DMS114 treated with DMSO at 0.1 percent for 48 hours (cell line): ENCODE measurements at regions not wholly inside any gene's neighbourhood (a gene's known extent, or its start where the extent isn't known, plus 50 kb on each side); places are given as distances from the start of the nearest gene placed in this dataset.

Experiments
- DNase-seq: peaks from one replicate; lab custom pipeline; 2025; ENCODE audit not compliant: unreplicated experiment; lab: John Stamatoyannopoulos, UW

DNA sequence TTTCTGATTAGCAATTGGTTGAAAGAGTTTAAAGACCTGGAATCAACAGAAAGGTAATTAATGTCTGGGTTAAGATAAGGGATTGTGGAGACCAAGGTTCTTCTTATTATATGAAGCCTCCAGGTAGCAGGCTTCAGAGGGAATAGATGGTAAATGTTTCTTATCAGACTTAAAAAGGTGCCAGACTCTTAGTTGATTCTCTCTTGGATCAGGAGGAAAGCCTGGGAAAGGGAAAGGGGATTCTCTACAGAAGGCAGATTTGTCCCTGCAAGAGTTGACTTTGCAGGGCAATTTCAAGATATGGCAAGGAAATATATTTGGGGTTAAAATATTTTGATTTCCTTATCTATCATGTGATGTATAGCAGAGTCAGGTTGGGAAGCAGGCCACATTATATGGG lies 153.1 kb upstream of the ARL4C start:
- DNase-seq = no peak

DNA sequence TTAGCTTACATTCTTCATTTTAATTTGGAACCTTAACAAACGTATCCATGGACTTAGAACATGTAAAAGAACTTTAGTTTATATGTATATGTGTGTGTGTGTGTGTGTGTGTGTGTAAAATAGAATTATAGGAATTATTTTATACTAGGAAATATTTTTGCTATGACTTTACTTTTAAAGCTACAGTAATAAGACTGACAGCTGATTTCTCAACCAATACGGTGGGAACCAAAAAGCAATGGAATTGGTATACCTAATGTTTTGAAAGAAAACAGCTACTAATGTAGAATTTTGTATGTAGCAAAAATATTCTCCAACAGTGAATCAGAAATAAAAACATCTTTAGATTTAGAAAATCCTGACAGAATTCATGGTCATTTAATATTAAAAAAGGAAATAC lies 146.5 kb upstream of the ARL4C start:
- DNase-seq = no peak

DNA sequence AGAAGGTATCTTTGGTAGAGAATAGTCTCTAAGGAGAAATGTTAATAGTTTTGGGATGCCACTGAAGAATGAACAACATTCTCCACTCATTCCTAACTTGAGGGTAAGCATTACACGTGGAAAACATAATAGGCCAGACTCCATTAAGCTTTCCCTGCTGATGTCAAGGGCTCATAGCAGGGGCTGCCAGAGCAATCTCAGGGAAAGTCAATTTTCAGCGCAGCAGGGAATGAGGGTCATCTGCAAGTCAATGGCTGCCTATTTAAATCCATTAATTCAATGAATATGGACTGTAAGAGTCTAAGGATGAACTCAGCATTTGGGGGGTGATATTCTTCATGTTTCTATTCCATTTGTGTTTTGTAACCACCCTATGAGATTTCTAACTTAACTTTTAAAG lies 144.2 kb upstream of the ARL4C start:
- DNase-seq = no peak

DNA sequence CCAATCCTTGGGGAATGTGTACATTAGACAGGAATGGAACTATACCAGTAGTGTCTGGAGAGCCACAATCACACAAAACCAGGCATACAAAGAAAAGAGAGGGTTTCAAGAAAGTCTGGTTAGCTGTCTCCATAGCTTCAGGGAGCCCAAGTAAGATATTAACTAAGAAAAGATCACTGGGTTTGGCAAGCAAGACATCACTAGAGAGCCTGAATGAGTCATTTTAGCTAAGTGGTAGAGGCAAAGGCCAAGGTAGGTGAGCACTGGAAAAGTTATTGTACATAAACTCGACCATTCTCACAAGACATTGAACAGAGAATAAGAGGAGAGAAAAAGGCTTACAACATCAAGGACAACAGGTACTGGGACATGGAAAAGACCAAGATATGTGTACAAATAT lies 143.8 kb upstream of the ARL4C start:
- no peak for DNase-seq

DNA sequence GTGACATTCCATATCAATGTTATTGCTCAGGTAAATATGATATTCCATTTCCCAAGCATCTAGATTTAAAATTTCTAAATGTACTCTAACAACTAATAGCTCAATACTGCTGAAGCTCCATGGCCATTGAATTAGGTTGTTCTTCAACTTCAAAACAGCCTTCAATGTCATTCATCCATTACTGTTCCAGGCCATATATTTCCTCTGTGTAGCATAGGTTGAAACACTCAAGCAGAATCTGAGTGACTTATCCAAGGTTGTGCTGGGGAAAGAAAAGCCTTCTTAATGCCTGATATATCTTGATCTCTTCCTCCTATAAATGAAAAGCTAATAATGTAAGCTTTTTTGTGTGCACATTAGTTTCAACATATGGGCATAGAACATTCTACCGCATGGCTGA lies 142.1 kb upstream of the ARL4C start:
- no peak for DNase-seq

DNA sequence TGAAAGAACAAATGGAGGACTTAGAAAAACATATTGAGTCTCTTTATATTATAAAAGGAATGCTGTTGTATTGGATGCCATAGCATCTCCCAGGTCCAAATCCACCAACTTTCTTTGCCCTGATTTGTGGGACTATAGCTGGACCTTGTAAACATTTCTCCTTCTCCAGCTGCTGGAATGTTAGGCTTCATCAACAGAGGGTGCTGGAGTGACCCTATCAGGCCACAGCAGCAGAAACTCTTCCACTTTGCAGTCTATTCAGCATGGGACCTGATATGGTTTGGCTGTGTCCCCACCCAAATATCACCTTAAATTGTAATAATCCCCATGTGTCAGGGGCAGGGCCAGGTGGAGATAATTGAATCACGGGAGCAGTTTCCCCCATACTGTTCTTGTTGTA lies 138.4 kb upstream of the ARL4C start:
- no peak for DNase-seq

DNA sequence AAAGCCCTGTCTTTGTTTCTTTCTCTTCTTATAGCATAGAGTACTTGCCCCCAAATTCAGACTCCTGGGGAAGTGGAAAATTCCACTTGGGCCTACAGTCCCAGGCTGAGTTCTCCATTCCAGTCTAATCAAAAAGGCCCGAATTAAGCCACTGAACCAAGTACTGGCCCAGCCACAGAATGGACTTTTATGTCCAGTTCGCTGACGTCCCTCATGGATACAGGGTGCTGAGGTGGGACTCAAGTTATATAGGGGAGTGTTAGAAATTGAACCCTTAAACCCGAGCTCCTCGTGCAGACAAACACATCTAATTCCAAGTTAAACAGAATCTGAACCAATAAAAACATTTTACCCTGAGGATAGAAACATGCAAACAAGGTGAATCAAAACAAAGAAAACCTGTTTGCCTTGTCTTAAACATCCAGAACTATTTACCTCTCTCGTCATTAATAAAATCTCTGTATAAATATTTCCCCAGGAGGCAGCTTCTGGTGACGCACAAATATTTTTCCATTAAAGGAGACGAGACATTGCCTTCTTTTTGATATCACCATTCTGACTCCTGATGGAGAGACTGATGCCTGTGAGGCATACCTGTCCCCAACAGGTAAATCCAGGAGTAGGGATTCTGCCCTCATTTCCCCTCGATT lies 136.8 kb upstream of the ARL4C start:
- DNase-seq = no peak

DNA sequence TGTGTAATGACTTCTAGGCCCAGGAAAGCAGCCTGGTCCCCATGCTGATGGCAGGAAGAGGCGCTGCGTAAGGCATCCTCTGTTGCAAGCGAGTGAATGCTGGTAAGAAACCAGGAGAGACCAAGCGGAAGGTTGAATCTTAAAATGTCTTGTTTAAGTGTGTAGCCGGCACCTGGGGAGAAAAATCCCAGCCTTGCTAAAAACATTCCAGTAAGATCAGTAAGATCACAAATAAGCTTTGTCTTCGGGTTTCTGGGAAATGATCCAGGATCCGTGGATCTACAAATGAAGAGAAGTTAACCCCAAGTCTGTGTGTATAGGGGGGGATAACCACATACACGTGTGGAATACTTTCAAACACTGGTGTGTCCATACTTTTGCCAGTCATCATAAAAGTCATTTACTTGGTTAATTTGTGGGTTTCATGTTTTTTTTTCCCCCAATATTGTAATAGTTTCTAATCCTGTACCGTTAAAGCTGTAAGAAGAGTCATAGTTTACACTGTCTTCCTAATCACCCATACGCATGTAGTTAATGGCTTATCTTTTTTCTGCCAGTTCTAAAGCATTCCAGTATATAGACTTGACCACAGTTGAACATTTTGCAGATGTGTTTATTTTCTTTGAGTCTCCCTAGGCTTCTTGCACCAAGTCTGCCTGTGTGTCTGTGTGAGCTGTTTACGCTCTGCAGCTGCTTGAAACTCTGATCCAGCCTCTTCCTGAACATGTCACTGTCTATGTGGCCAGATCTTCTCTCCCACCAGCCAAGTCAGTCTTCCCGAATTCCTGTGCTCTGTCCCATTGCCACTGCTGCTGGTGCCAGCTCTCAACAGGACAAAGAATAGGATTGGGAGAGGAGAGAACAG lies 135.9 kb upstream of the ARL4C start:
- no peak for DNase-seq

DNA sequence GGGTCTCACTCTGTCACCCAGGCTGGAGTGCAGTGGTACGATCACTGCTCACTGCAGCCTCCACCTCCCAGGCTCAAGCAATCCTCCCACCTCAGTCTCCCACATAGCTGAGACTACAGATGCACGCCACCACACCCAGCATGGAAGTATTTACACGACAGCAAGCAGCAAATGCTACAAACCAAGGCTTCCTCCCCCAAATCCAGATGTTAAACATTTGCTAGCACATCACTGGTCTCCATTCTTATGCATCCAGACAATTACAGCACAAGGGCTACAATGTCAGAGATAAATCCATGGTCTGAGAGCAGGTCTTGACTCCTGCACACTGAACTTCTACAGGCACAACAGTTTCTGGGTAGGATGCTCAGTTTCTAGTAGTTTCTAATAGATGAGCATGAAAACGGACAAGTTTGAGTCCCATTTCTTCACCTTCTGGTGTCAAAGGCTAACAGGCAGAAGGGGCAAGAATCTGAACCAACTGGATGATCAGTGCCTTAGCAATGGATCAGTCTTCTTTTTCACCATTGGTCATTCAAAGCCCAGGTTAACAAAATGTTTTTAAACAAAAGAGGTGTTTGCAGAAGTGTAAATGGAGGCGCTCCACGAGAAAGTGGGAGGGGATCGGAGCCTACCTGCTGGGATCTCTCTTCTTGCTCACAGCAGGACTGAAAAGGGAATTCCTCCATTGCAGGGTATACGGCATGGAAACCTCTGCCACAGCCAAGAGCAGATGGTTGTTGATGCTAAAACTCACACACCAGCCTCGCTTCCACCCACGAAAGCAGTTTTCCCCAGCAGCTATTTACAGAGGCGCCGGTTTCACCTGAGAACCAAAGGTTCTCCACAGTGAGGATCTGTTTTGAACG lies 135.0 kb upstream of the ARL4C start:
- no peak for DNase-seq

DNA sequence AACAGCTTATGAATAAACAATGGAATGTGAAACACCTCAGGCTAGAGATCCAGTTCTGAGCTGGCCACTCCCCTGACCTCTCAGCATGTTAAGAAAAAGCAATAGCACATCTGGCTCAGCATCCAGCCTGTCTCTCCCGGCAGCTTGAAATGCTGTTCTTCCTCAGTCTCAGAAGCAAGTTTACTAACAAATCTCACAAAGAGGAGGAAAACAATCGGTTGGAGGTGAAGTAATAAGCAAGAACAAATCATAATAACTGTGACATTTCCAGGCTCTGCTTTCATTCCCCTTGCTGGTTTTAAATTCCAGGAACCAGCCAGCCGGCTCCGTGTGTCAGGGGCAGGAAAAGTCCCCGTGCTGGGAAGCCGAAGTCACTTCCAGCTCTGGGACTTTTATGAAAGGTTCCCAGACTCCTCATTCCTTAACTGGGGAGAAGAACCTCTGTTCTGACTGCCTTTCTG lies 133.9 kb upstream of the ARL4C start:
- DNase-seq = no peak

DNA sequence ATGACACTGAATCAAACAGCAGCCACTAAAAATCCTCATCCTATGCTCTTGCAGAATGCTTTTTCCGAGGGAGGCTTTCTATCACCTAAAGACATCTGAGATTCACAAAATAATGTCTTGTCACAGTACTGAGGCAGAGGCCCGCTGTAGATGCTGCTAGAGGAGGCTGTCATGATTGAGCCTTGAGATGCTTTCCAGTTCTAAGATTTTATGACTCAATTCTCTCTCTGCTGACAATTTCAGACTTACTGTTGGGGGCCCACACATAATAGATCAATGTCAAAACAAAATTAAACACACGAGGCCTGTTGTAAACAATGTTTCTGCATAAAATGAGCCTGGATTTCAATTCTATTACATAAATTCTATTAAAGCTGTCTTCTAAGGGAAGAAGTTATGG lies 132.7 kb upstream of the ARL4C start:
- DNase-seq = no peak

DNA sequence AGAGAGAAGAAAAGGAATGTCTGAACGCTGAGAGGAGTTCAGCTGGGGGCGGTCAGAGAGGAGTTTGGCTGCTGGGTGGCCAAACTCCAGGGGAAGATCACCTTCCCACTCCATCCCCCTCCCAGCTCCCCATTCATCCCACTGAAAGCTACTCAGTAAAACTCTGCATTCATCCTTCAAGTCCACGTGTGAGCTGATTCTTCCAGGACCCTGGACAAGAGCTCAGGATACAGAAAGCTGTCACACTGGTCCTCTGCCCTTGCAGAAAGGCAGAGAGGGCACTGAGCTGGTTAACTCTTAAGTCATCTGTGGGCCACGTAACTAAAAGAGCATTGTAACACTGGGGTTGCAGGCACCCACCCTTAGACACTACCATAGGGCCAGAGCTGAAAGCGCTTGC lies 132.1 kb upstream of the ARL4C start:
- no peak for DNase-seq

DNA sequence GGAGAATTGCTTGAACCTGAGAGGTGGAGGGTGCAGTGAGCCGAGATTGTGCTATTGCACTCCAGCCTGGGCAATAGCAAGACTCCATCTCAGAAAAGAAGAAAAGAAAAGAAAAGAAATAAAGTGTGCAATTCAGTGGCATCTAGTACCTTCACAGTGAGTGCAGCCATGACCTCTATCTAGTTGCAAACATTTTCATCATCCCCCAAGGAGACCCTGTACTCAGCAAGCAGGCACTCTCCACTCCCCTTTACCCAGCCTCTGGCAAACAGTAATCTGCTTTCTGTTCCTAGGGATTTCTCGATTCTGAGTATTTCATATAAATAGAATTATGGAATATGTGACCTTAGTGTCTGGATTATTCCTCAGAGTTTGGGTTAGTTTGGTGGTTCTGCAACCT lies 130.4 kb upstream of the ARL4C start:
- no peak for DNase-seq

DNA sequence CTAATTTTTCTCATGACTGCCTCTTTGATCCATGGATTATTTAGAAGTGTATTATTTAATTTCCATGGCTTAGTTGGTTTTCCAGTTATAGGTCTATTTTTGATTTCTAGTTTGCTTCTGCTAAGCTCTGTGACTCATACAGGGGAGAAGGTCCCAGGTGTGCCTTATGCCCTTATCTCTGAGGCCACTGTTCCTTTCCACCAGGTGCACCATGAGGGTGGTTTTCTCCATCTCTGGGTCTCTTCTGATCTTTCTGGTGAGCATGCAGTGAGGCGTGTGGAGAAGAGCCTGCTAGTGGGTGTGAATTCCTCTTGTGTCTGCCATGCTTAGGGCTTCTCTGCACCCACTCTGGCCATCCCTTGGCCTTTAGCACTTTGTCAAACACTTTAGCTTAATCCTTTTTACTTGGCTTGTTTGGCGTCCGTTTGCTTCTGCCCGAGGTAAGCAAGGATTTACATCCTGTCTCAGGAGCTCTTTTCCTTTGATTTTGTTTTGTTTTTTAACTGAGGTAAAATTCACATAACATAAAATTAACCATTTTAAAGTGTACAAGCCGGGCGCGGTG lies 129.8 kb upstream of the ARL4C start:
- no peak for DNase-seq

DNA sequence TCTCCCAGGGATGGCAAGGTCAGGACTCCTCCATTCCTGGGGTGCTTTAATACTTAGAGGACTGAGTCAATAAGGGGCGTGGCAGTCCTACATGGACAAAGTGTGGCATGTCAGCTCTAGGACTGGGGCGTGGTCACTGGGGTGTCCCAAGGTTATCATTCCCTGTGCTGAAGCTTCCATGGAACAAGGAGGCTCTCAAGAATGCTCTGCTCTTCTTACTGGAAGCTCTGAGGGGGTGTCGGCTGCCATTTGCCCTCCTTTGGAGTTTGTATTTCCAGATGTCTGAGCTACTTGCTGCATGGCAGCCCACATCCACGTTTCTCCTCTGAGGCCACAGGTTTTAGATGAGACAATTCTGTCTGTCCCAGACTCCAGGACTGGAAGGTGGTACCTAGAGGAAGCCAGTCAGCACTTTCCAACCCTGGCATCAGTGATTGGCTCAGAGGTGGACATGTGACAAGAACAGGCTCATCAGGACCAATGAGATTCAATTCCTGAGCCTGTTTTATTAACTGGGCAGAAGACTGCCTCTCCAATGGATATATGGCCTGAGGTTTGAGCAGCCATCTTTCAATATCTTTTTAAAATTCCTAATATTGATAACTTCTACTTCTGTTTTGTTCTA lies 128.9 kb upstream of the ARL4C start:
- no peak for DNase-seq

DNA sequence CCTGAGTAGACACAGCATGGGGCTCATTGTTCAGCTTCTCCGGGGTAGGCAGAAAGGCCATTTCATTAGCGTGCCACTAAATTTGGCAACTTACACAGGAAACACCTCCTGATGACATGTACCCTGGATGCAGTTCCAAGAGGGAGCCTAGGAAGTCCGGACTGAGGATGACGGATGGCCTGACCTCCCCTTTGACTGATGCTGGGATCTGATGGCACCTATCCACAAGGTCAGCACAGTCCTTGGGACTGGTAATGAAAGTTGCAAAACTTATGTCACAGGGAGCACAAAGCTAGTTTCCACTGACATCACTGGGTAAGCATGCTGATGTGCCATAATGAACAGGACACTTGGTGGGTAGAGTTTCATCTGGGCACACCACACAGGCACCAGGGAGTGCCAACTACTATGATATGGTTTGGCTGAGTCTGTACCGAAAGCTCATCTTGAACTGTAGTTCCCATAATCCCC lies 126.7 kb upstream of the ARL4C start:
- no peak for DNase-seq

DNA sequence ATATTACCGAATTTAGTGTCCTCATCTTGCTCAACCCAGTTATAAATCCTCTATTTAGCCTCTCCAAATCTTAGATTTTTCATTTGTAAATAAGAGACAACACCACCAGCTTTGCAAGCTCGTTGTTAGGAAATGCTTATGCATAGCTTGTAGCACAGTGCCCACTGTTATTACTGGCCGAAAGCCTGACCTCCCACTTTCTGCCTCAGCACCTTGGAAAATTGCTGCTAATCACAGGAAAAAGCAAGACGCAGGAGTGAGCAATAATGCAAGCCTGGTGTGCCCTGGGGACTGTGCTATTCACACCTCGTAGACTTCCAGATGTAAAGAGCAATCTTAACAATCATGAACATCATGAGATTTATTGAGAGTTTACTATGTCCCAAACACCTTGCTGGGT lies 124.2 kb upstream of the ARL4C start:
- no peak for DNase-seq

DNA sequence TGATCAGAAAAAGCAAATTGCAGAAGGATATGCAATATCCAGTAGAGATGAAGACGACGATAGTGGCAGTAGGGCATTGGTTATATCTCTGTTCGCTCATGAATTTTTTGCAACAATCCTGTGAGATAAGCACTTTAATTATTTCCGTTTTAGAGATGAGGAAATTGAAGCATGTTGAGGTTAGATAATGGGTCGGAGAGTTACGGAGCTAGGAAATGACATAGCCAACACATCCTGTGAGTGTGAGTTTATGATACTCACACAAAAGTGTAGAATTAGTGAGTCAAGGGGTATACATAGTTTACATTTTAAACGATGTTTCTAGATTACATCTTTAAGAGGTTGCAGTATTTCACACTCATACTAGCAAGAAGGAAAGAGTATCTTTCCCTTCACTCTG lies 123.1 kb upstream of the ARL4C start:
- DNase-seq = no peak

DNA sequence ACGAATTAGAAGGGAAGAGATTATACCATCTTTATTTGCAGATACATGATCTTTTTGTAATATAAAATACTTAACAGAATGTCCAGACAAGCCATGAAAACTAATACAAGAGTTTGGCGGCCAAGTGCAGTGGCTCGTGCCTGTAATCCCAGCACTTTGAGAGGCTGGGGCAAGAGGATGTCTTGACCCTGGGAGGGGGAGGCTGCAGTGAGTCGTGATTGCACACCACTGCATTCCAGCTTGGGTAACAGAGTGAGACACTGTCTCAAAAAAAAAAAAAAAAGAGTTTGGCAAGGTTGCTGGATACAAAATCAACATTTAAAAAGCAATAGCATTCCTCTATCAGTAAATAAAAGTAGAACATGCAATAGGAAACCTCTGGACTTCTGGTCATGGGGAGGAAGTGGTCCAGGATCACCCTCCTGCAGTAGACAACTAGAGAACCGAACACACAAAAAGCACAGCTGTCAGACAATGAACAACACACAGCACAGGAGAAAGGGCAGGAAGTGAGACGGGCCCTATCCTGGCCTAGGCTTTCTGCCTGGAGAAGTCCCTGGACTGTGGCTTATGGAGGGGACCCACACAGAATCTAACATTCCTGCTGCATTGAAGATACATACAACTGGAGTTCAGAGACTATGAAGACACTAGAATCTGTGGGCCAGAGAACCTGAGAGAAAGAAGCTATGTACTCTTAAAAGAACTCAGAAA lies 118.9 kb upstream of the ARL4C start:
- DNase-seq = no peak

DNA sequence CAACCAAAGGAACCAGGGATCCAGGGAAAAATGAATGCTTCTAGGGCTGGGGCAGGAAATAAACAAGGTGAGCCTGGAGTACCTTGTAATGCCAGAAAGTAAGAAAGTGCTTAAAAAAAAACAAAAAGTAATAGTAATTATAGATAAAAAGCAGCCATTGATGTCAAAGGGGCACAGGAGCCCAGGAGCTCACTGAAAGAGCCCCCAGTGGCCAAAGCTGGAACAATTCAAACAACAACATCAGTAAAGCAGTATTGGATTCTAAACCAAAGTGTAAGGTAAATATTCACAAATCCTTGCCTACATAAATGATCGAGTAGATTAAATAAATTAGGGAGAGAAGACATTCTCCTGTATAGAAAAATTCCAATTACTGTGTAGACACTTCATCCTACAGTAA lies 114.3 kb upstream of the ARL4C start:
- no peak for DNase-seq
